GM23248 (cell line): ENCODE measurements at regions not wholly inside any gene's neighbourhood (a gene's known extent, or its start where the extent isn't known, plus 50 kb on each side); places are given as distances from the start of the nearest gene placed in this dataset.

Experiments
- DNase-seq: peaks from one replicate; pipeline ENCODE4 v3.0.0-alpha.2; 2015
- H2AFZ ChIP-seq: fragments of 200-600 bp; sonication (generic); 2 replicates; pipeline ENCODE4 v1.6.1; 2016; ENCODE audit warnings: antibody characterized with exemption
- H3F3A ChIP-seq: fragments of 200-600 bp; sonication (generic); 2 replicates; pipeline ENCODE4 v1.6.1; 2016; ENCODE audit warnings: mild to moderate bottlenecking, antibody characterized with exemption, mixed run types; ENCODE audit not compliant: insufficient read depth
- H3K27ac ChIP-seq: fragments of 200-600 bp; sonication (generic); 2 replicates; pipeline ENCODE4 v1.5.1; 2016; ENCODE audit warnings: mild to moderate bottlenecking
- H3K27me3 ChIP-seq: fragments of 200-600 bp; sonication (generic); replicated peaks from 2 replicates; pipeline ENCODE4 v1.6.1; 2016; ENCODE audit warnings: mild to moderate bottlenecking; ENCODE audit not compliant: insufficient read depth
- H3K36me3 ChIP-seq: fragments of 200-600 bp; sonication (generic); 2 replicates; pipeline ENCODE4 v1.6.1; 2016; ENCODE audit warnings: low read depth, mild to moderate bottlenecking
- H3K4me1 ChIP-seq: fragments of 200-600 bp; sonication (generic); 2 replicates; pipeline ENCODE4 v1.6.1; 2016; ENCODE audit warnings: mild to moderate bottlenecking; ENCODE audit not compliant: insufficient read depth
- H3K4me2 ChIP-seq: fragments of 200-600 bp; sonication (generic); one replicate; pipeline ENCODE4 v1.6.1; 2016; ENCODE audit warnings: mild to moderate bottlenecking; ENCODE audit not compliant: unreplicated experiment
- H3K4me3 ChIP-seq: fragments of 200-600 bp; sonication (generic); 2 replicates; pipeline ENCODE4 v1.5.1; 2016; ENCODE audit warnings: mild to moderate bottlenecking
- H3K79me2 ChIP-seq: fragments of 200-600 bp; sonication (generic); 2 replicates; pipeline ENCODE4 v1.6.1; 2016; ENCODE audit warnings: mild to moderate bottlenecking; ENCODE audit not compliant: insufficient read depth
- H3K9ac ChIP-seq: fragments of 200-600 bp; sonication (generic); 2 replicates; pipeline ENCODE4 v1.6.1; 2016; ENCODE audit warnings: mild to moderate bottlenecking
- H3K9me2 ChIP-seq: fragments of 200-600 bp; sonication (generic); 2 replicates; pipeline ENCODE4 v1.6.1; 2016; ENCODE audit warnings: mixed run types, mild to moderate bottlenecking, moderate library complexity; ENCODE audit not compliant: insufficient read depth
- H3K9me3 ChIP-seq: fragments of 200-600 bp; sonication (generic); one replicate; pipeline ENCODE4 v1.6.1; 2017; ENCODE audit warnings: low read depth
- H4K20me1 ChIP-seq: fragments of 200-600 bp; sonication (generic); 2 replicates; pipeline ENCODE4 v1.6.0; 2016; ENCODE audit not compliant: insufficient read depth
- EZH2 ChIP-seq: fragments of 200-600 bp; sonication (generic); IDR thresholded peaks from 2 replicates; pipeline ENCODE4 v1.6.1; 2018; ENCODE audit warnings: antibody characterized with exemption, mild to moderate bottlenecking; ENCODE audit not compliant: insufficient read depth, poor library complexity, severe bottlenecking
- EZH2phosphoT487 ChIP-seq: fragments of 200-600 bp; sonication (generic); IDR thresholded peaks from 2 replicates; pipeline ENCODE4 v1.6.1; 2018; ENCODE audit warnings: antibody characterized with exemption, moderate library complexity, mild to moderate bottlenecking, low read depth; ENCODE audit not compliant: insufficient read depth
- WGBS, 2 experiments: methylation state at CpG; one replicate each; pipeline ENCODE4 v1.1.6; 2015 to 2017; ENCODE audit warnings: low lambda C conversion rate in 2 of 2, low coverage in 1 of 2; ENCODE audit errors: missing lambda C conversion rate in 2 of 2; 5-methylcytosine and 5-hydroxymethylcytosine counted together
- in situ Hi-C: fragments of 300-500 bp; cut with MboI; formaldehyde crosslinking; loops from 2 replicates; pipeline ENCODE4 v1.15.0; 2020

GRCh38 chr5:39945870-39946269 lies 521.1 kb upstream of the DAB2 start:
- H3K9me2 ChIP-seq, result no peaks in the 10 kb centered on the region
- no peak overlapping the region for H2AFZ ChIP-seq
- no peak for DNase-seq
- H3K9ac ChIP-seq, result no peak overlapping the region
- H3K27me3 ChIP-seq, result no peaks in the 10 kb centered on the region
- H3K4me1 ChIP-seq, result no peaks in the 10 kb centered on the region
- no peaks in the 10 kb centered on the region for H3K36me3 ChIP-seq
- H3K9me3 ChIP-seq, result no peaks in the 10 kb centered on the region
- H3K4me2 ChIP-seq, result no peak overlapping the region
- H3F3A ChIP-seq, result no peaks in the 10 kb centered on the region
- H3K79me2 ChIP-seq, result no peaks in the 10 kb centered on the region
- TF ChIP-seq EZH2 (no peak), EZH2phosphoT487 (no peak)
- no peak overlapping the region for H3K4me3 ChIP-seq
- H4K20me1 ChIP-seq, result no peaks in the 10 kb centered on the region
- H3K27ac ChIP-seq, result no peak overlapping the region
- WGBS, 2 experiments, result 96 to 97% methylated on average over 1 of the region's 1 CpG
- in situ Hi-C loops, result loop anchor here (10.0 to 25.0 kb wide), 3 partner anchors 234 to 739 kb away; no protein-coding TSS in a partner anchor

- Histone ChIP-seq H3K9ac (no peak overlapping the region), H3K36me3 (no peaks in the 10 kb centered on the region), H3K9me2 (no peaks in the 10 kb centered on the region), H3K27me3 (no peaks in the 10 kb centered on the region), H3K4me1 (no peaks in the 10 kb centered on the region), H3K4me2 (no peak overlapping the region), H2AFZ (no peak overlapping the region), H3K27ac (no peak overlapping the region), H3K4me3 (no peak overlapping the region), H3K9me3 (no peaks in the 10 kb centered on the region), H4K20me1 (no peaks in the 10 kb centered on the region), H3K79me2 (no peaks in the 10 kb centered on the region), H3F3A (no peaks in the 10 kb centered on the region)
- peak; percentile 32 for DNase-seq
- TF ChIP-seq EZH2phosphoT487 (no peak), EZH2 (no peak)
- in situ Hi-C loops, result loop anchor here (10.0 to 25.0 kb wide), 3 partner anchors 232 to 741 kb away; no protein-coding TSS in a partner anchor
- WGBS, 2 experiments, result 86 to 95% methylated on average over 1 of the region's 1 CpG
Measured at GRCh38 chr5:39943811-39944210, 519.0 kb upstream of the DAB2 start.

- Histone ChIP-seq H2AFZ (no peak overlapping the region), H4K20me1 (no peaks in the 10 kb centered on the region), H3K4me3 (no peak overlapping the region), H3K4me2 (no peak overlapping the region), H3K79me2 (no peaks in the 10 kb centered on the region), H3K27ac (no peak overlapping the region), H3F3A (no peaks in the 10 kb centered on the region), H3K4me1 (no peaks in the 10 kb centered on the region), H3K9ac (no peak overlapping the region), H3K27me3 (no peaks in the 10 kb centered on the region), H3K9me3 (no peaks in the 10 kb centered on the region), H3K9me2 (no peaks in the 10 kb centered on the region), H3K36me3 (no peaks in the 10 kb centered on the region)
- TF ChIP-seq EZH2phosphoT487 (no peak), EZH2 (no peak)
- in situ Hi-C loops, result loop anchor here (10.0 to 25.0 kb wide), 3 partner anchors 230 to 742 kb away; no protein-coding TSS in a partner anchor
- 70 to 75% methylated on average over 1 of the region's 1 CpG for WGBS, 2 experiments
- no peak for DNase-seq
Measured at GRCh38 chr5:39942606-39943005, 517.8 kb upstream of the DAB2 start.

- Histone ChIP-seq H4K20me1 (no peaks in the 10 kb centered on the region), H3K9me2 (no peaks in the 10 kb centered on the region), H3K9ac (no peak overlapping the region), H3K4me2 (no peak overlapping the region), H3K4me1 (no peaks in the 10 kb centered on the region), H3F3A (no peaks in the 10 kb centered on the region), H3K9me3 (no peaks in the 10 kb centered on the region), H3K27me3 (no peaks in the 10 kb centered on the region), H3K4me3 (no peak overlapping the region), H3K36me3 (no peaks in the 10 kb centered on the region), H3K27ac (no peak overlapping the region), H2AFZ (0 out of 2 replicates have a peak overlapping the region, but pooled peaks have one; percentile 6), H3K79me2 (no peaks in the 10 kb centered on the region)
- TF ChIP-seq EZH2phosphoT487 (no peak), EZH2 (no peak)
- DNase-seq, result peak; percentile 32
- in situ Hi-C loops, result loop anchor here (10.0 to 25.0 kb wide), 3 partner anchors 229 to 743 kb away; no protein-coding TSS in a partner anchor
- WGBS, 2 experiments, result 16 to 19% methylated on average over 2 of the region's 2 CpGs
Measured at GRCh38 chr5:39941416-39941815, 516.6 kb upstream of the DAB2 start.
